ENCODE measurements at regions not wholly inside any gene's neighbourhood (a gene's known extent, or its start where the extent isn't known, plus 50 kb on each side); places are given as distances from the start of the nearest gene placed in this dataset.

GRCh38 chr2:236417150-236417549 is 152.5 kb upstream of the ACKR3 start:
- no peak overlapping the region for H2BK120ac ChIP-seq (ENCODE audit: low read depth, low read length)
- no peak overlapping the region for H3K4me3 ChIP-seq (ENCODE audit: low read length in 2 of 2)
- H4K8ac ChIP-seq (ENCODE audit: low read depth, low read length) = no peak overlapping the region
- H2BK15ac ChIP-seq (ENCODE audit: low read length) = no peak overlapping the region
- H3K4ac ChIP-seq (ENCODE audit: low read length) = no peak overlapping the region
- H3K9me3 ChIP-seq (replicated peaks in 1 of 2; ENCODE audit: control insufficient read depth in 2 of 2, insufficient read depth in 1 of 2, low read depth in 1 of 2, low read length in 2 of 2) = peaks cover 0 to 4% of the 10 kb centered on the region in 2 donors
- no peak overlapping the region for H2BK12ac ChIP-seq (ENCODE audit: low read length)
- no peak overlapping the region for H4K91ac ChIP-seq (ENCODE audit: low read depth, low read length, poor library complexity)
- H3K14ac ChIP-seq (ENCODE audit: low read length) = no peak overlapping the region
- no CpG with 5 or more reads among the region's 6 CpGs for WGBS, 2 donors (ENCODE audit: extremely low coverage in 2 of 2, insufficient read length in 2 of 2, insufficient replicate concordance in 1 of 2)
- H3K23ac ChIP-seq (ENCODE audit: low read depth, low read length, poor library complexity) = no peak overlapping the region
- H3K36me3 ChIP-seq (replicated peaks in 1 of 2; ENCODE audit: control insufficient read depth in 2 of 2, insufficient read depth in 2 of 2, low read length in 2 of 2) = no peaks in the 10 kb centered on the region
- H2AFZ ChIP-seq (ENCODE audit: low read length) = no peak overlapping the region
- DNase-seq (ENCODE audit: low spot score) = no peak
- H3K9ac ChIP-seq (ENCODE audit: low read depth, low read length, poor library complexity) = no peak overlapping the region
- H3K27me3 ChIP-seq (ENCODE audit: control insufficient read depth in 3 of 3, insufficient read depth in 3 of 3, low read depth in 1 of 3, low read length in 3 of 3) = no peaks in the 10 kb centered on the region
- H3K79me1 ChIP-seq (ENCODE audit: low read depth, low read length) = peaks cover 2% of the 10 kb centered on the region
- H3K4me1 ChIP-seq (ENCODE audit: control insufficient read depth in 2 of 2, insufficient read depth in 1 of 2, low read depth in 1 of 2, low read length in 2 of 2) = peaks cover 0 to 3% of the 10 kb centered on the region in 2 donors
- no peak overlapping the region for H3K27ac ChIP-seq (replicated peaks; ENCODE audit: low read length)
- H3K18ac ChIP-seq (ENCODE audit: low read length) = no peak overlapping the region
- no peak overlapping the region for H3K4me2 ChIP-seq (ENCODE audit: insufficient read depth, low read length, poor library complexity, severe bottlenecking)
- no peak overlapping the region for H2BK5ac ChIP-seq (ENCODE audit: low read length)
- H2AK5ac ChIP-seq (ENCODE audit: low read depth, low read length) = no peak overlapping the region

GRCh38 chr2:236430584-236430983 is 139.0 kb upstream of the ACKR3 start:
- H3K4me2 ChIP-seq (ENCODE audit: insufficient read depth, low read length, poor library complexity, severe bottlenecking) = no peak overlapping the region
- H2AK5ac ChIP-seq (ENCODE audit: low read depth, low read length) = no peak overlapping the region
- no peak overlapping the region for H2BK5ac ChIP-seq (ENCODE audit: low read length)
- H3K4ac ChIP-seq (ENCODE audit: low read length) = no peak overlapping the region
- H4K8ac ChIP-seq (ENCODE audit: low read depth, low read length) = no peak overlapping the region
- H2BK120ac ChIP-seq (ENCODE audit: low read depth, low read length) = no peak overlapping the region
- no peak overlapping the region for H3K23ac ChIP-seq (ENCODE audit: low read depth, low read length, poor library complexity)
- H3K14ac ChIP-seq (ENCODE audit: low read length) = no peak overlapping the region
- no peak for DNase-seq (ENCODE audit: low spot score)
- H3K4me3 ChIP-seq (ENCODE audit: low read length in 2 of 2) = no peak overlapping the region
- H2BK12ac ChIP-seq (ENCODE audit: low read length) = no peak overlapping the region
- no peak overlapping the region for H2AFZ ChIP-seq (ENCODE audit: low read length)
- no CpG with 5 or more reads among the region's 2 CpGs for WGBS, 2 donors (ENCODE audit: extremely low coverage in 2 of 2, insufficient read length in 2 of 2, insufficient replicate concordance in 1 of 2)
- H3K4me1 ChIP-seq (ENCODE audit: control insufficient read depth in 2 of 2, insufficient read depth in 1 of 2, low read depth in 1 of 2, low read length in 2 of 2) = no peaks in the 10 kb centered on the region
- H4K91ac ChIP-seq (ENCODE audit: low read depth, low read length, poor library complexity) = no peak overlapping the region
- no peak overlapping the region for H3K18ac ChIP-seq (ENCODE audit: low read length)
- H3K27ac ChIP-seq (replicated peaks; ENCODE audit: low read length) = no peak overlapping the region
- no peaks in the 10 kb centered on the region for H3K79me1 ChIP-seq (ENCODE audit: low read depth, low read length)
- H2BK15ac ChIP-seq (ENCODE audit: low read length) = no peak overlapping the region
- H3K27me3 ChIP-seq (ENCODE audit: control insufficient read depth in 3 of 3, insufficient read depth in 3 of 3, low read depth in 1 of 3, low read length in 3 of 3) = no peaks in the 10 kb centered on the region
- H3K36me3 ChIP-seq (replicated peaks in 1 of 2; ENCODE audit: control insufficient read depth in 2 of 2, insufficient read depth in 2 of 2, low read length in 2 of 2) = no peaks in the 10 kb centered on the region
- H3K9me3 ChIP-seq (replicated peaks in 1 of 2; ENCODE audit: control insufficient read depth in 2 of 2, insufficient read depth in 1 of 2, low read depth in 1 of 2, low read length in 2 of 2) = no peaks in the 10 kb centered on the region
- H3K9ac ChIP-seq (ENCODE audit: low read depth, low read length, poor library complexity) = no peak overlapping the region

GRCh38 chr2:236434593-236434992 is 135.0 kb upstream of the ACKR3 start:
- H2BK120ac ChIP-seq (ENCODE audit: low read depth, low read length) = no peak overlapping the region
- H3K14ac ChIP-seq (ENCODE audit: low read length) = no peak overlapping the region
- no peak overlapping the region for H3K18ac ChIP-seq (ENCODE audit: low read length)
- H3K36me3 ChIP-seq (replicated peaks in 1 of 2; ENCODE audit: control insufficient read depth in 2 of 2, insufficient read depth in 2 of 2, low read length in 2 of 2) = no peaks in the 10 kb centered on the region
- no CpG with 5 or more reads among the region's 3 CpGs for WGBS, 2 donors (ENCODE audit: extremely low coverage in 2 of 2, insufficient read length in 2 of 2, insufficient replicate concordance in 1 of 2)
- no peak for DNase-seq (ENCODE audit: low spot score)
- H3K4ac ChIP-seq (ENCODE audit: low read length) = no peak overlapping the region
- no peak overlapping the region for H3K27ac ChIP-seq (replicated peaks; ENCODE audit: low read length)
- H3K4me3 ChIP-seq (ENCODE audit: low read length in 2 of 2) = no peak overlapping the region
- H2AFZ ChIP-seq (ENCODE audit: low read length) = no peak overlapping the region
- no peaks in the 10 kb centered on the region for H3K79me1 ChIP-seq (ENCODE audit: low read depth, low read length)
- no peak overlapping the region for H2BK12ac ChIP-seq (ENCODE audit: low read length)
- no peak overlapping the region for H2AK5ac ChIP-seq (ENCODE audit: low read depth, low read length)
- no peaks in the 10 kb centered on the region for H3K27me3 ChIP-seq (ENCODE audit: control insufficient read depth in 3 of 3, insufficient read depth in 3 of 3, low read depth in 1 of 3, low read length in 3 of 3)
- no peaks in the 10 kb centered on the region for H3K9me3 ChIP-seq (replicated peaks in 1 of 2; ENCODE audit: control insufficient read depth in 2 of 2, insufficient read depth in 1 of 2, low read depth in 1 of 2, low read length in 2 of 2)
- no peak overlapping the region for H3K23ac ChIP-seq (ENCODE audit: low read depth, low read length, poor library complexity)
- H3K4me2 ChIP-seq (ENCODE audit: insufficient read depth, low read length, poor library complexity, severe bottlenecking) = no peak overlapping the region
- H4K8ac ChIP-seq (ENCODE audit: low read depth, low read length) = no peak overlapping the region
- no peak overlapping the region for H2BK5ac ChIP-seq (ENCODE audit: low read length)
- no peaks in the 10 kb centered on the region for H3K4me1 ChIP-seq (ENCODE audit: control insufficient read depth in 2 of 2, insufficient read depth in 1 of 2, low read depth in 1 of 2, low read length in 2 of 2)
- no peak overlapping the region for H3K9ac ChIP-seq (ENCODE audit: low read depth, low read length, poor library complexity)
- H4K91ac ChIP-seq (ENCODE audit: low read depth, low read length, poor library complexity) = no peak overlapping the region
- H2BK15ac ChIP-seq (ENCODE audit: low read length) = no peak overlapping the region

- H3K14ac ChIP-seq (ENCODE audit: low read length) = no peak overlapping the region
- no peaks in the 10 kb centered on the region for H3K79me1 ChIP-seq (ENCODE audit: low read depth, low read length)
- DNase-seq (ENCODE audit: low spot score) = no peak
- H3K4me1 ChIP-seq (ENCODE audit: control insufficient read depth in 2 of 2, insufficient read depth in 1 of 2, low read depth in 1 of 2, low read length in 2 of 2) = no peaks in the 10 kb centered on the region
- H3K23ac ChIP-seq (ENCODE audit: low read depth, low read length, poor library complexity) = no peak overlapping the region
- no peak overlapping the region for H2BK120ac ChIP-seq (ENCODE audit: low read depth, low read length)
- H3K4ac ChIP-seq (ENCODE audit: low read length) = no peak overlapping the region
- H2BK5ac ChIP-seq (ENCODE audit: low read length) = no peak overlapping the region
- H3K36me3 ChIP-seq (replicated peaks in 1 of 2; ENCODE audit: control insufficient read depth in 2 of 2, insufficient read depth in 2 of 2, low read length in 2 of 2) = no peaks in the 10 kb centered on the region
- H2AFZ ChIP-seq (ENCODE audit: low read length) = no peak overlapping the region
- no peak overlapping the region for H3K18ac ChIP-seq (ENCODE audit: low read length)
- H2BK15ac ChIP-seq (ENCODE audit: low read length) = no peak overlapping the region
- no peak overlapping the region for H3K9ac ChIP-seq (ENCODE audit: low read depth, low read length, poor library complexity)
- no CpG with 5 or more reads among the region's 6 CpGs for WGBS, 2 donors (ENCODE audit: extremely low coverage in 2 of 2, insufficient read length in 2 of 2, insufficient replicate concordance in 1 of 2)
- no peak overlapping the region for H4K8ac ChIP-seq (ENCODE audit: low read depth, low read length)
- H3K27me3 ChIP-seq (ENCODE audit: control insufficient read depth in 3 of 3, insufficient read depth in 3 of 3, low read depth in 1 of 3, low read length in 3 of 3) = no peaks in the 10 kb centered on the region
- no peaks in the 10 kb centered on the region for H3K9me3 ChIP-seq (replicated peaks in 1 of 2; ENCODE audit: control insufficient read depth in 2 of 2, insufficient read depth in 1 of 2, low read depth in 1 of 2, low read length in 2 of 2)
- H4K91ac ChIP-seq (ENCODE audit: low read depth, low read length, poor library complexity) = no peak overlapping the region
- H3K4me2 ChIP-seq (ENCODE audit: insufficient read depth, low read length, poor library complexity, severe bottlenecking) = no peak overlapping the region
- no peak overlapping the region for H3K27ac ChIP-seq (replicated peaks; ENCODE audit: low read length)
- no peak overlapping the region for H2BK12ac ChIP-seq (ENCODE audit: low read length)
- H3K4me3 ChIP-seq (ENCODE audit: low read length in 2 of 2) = no peak overlapping the region
- no peak overlapping the region for H2AK5ac ChIP-seq (ENCODE audit: low read depth, low read length)
Observed at GRCh38 chr2:236440110-236440881, 129.3 kb upstream of the ACKR3 start.

Measured in neuronal stem cell (in vitro differentiated cells).